NCI-H146 treated with DMSO at 0.1 percent for 48 hours (cell line): ENCODE measurements at regions not wholly inside any gene's neighbourhood (a gene's known extent, or its start where the extent isn't known, plus 50 kb on each side); places are given as distances from the start of the nearest gene placed in this dataset.

Source experiments
- DNase-seq: peaks from one replicate; lab custom pipeline; 2025; ENCODE audit not compliant: unreplicated experiment; lab: John Stamatoyannopoulos, UW

DNA sequence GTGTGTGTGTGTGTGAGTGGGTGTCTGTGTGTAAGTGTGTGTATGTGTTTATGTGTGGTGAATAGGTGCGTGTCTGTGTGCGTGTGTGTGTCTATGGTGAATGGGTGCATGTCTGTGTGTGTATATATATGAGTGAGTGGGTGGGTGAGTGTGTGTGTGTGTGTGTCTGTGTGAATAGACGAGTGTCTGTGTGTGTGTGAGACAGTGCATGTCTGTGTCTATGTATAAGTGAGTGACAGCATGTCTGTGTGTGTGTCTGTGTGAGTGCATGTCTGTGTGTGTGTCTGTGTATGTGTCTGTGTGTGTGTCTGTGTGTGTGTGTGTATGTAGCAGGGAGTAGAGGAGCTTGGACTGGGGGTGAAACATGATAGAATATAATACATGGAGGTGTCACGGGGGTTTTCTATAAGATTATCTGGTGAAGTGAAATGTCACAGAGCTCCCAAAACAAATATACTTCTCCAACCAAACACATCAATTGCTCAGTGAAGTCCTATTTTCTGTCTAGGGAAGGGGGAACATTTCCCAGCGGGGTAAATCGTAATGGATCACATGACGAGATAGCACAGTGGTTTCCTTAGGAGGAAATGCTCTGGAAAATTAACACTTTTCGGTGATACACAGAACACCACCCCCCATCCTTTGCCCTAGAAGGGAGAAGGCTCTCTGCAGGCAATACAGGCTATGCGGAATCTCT, 723.3 kb upstream of the CELF2 start:
- no peak for DNase-seq

GRCh38 chr10:10294881-10295529, 722.7 kb upstream of the CELF2 start:
- peak; percentile 65 for DNase-seq

- no peak for DNase-seq
These were observed 722.1 kb upstream of the CELF2 start for GRCh38 chr10:10295537-10295936.

GRCh38 chr10:10302689-10303088, 715.0 kb upstream of the CELF2 start:
- DNase-seq, result no peak

DNA sequence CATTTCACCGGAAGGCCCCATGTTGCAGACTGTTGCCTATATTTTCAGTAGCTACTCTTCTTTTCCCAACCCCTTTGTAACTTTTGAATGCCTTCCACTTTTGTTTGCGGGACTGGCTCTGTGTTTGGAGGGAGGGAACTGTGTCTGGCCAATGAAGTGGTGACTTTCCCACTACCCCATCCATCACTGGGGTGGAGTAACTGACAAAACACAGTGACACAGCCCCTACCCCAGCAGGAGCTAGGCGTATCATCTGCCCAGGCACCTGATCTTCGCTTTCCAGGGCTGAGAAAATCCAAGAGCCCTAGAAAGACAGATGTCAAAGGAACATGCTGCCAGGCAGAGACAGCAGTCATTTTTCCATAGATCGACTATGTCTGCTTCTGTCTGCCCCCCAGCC, 710.6 kb upstream of the CELF2 start:
- no peak for DNase-seq

DNA sequence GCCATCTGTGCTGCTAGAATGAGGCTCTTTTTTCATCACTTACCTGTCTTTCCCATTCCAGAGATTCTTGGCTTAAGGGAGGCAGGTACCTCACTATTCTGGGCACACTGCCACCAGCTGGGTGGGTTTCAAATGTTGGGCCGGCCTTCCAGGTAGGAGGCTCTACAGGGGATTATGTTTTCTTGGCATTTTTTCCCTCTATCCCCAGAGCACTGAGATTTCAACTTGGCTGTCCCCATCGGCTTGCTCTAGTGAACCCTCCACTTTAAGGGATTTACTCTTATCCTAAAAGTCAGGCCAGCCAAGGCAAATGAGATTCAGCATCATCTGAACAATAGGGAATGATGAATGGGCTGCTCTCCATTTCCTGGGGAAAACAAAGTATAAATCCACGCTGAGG, 710.1 kb upstream of the CELF2 start:
- DNase-seq, result no peak

DNA sequence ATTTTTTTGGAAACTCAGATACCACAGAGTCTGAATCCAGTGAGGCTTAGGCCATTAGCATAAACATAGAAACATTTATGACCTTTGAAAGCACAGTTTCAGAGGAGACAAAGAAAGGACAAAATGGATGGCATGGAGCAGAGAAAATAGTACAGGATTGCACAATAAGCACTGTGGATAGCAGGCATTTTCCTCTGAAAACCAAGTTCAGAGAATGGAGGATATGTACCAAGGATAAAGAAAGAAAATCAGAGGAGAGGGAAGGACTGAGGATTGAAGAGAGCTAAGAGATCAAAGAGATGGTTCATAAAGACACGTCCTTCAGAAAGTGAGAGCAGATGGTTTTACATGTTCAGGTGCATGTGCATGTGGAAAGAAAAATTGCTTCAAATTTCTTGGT, 707.2 kb upstream of the CELF2 start:
- no peak for DNase-seq

GRCh38 chr10:10311966-10312365, 705.7 kb upstream of the CELF2 start:
- DNase-seq, result no peak

GRCh38 chr10:10313149-10313835, 704.4 kb upstream of the CELF2 start:
- DNase-seq, result no peak

DNA sequence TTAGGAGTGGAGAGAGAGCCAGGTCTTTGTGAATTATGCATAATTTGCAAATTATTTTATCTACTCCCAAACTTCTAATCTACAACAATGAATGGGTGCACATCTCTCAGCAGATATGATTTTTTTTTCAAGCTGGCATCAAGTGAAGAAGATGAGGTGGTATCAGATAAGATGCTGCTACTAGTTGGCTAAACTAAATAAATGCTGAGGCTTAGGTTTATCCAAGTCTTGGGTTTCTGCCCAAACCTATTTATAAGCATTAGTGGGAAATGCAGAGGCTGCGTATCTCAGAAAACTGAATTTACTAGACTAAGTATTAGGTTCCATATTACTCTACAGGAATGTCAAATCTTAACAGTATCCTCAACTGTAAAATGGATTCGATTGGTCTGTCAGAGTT, 703.0 kb upstream of the CELF2 start:
- no peak for DNase-seq

- no peak for DNase-seq
These were observed 701.7 kb upstream of the CELF2 start for GRCh38 chr10:10315989-10316388.

- DNase-seq, result no peak
These were observed 700.5 kb upstream of the CELF2 start for GRCh38 chr10:10317151-10317550.

GRCh38 chr10:10318856-10319255, 698.8 kb upstream of the CELF2 start:
- no peak for DNase-seq

GRCh38 chr10:10320956-10321355, 696.7 kb upstream of the CELF2 start:
- no peak for DNase-seq

- DNase-seq, result no peak
These were observed 691.6 kb upstream of the CELF2 start for GRCh38 chr10:10326116-10326515.

DNA sequence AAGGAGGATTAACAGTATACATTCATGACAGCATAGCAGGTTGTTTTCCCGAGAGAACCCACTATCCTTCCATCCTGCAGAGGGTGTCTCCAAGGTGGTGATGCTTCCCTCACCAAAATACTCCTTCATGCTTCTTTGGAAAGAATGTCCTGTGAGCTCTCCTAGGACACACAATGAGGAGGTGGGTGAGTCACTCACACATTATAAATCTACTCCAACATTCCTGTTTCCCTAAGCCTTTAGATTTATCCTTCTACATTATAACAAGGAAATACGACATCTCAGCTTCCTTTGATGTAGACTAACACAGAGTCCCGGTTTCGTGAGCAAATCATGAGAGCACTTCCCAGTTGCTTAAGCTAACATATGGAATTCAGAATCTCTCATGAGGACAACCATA, 689.7 kb upstream of the CELF2 start:
- DNase-seq, result no peak

- DNase-seq, result no peak
These were observed 687.3 kb upstream of the CELF2 start for GRCh38 chr10:10330418-10330817.

GRCh38 chr10:10332786-10333185, 684.9 kb upstream of the CELF2 start:
- DNase-seq, result no peak

DNA sequence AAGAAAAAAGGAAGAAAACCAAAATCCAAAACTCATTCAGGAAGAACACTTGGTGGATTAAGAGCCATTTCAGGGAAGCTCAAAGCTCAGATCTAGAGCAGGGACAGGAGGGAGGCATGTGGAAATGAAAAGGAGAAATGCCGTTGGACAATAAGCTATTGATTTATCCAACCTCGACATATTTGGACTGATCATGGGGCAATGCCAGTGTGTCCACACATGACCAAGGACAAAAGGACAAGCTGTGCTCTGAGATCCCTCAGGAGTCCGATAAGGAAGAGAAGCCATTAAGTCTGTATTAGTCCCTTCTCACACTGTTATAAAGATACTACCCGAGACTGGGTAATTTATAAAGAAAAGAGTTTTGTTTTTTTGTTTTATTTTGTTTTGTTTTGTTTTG, 684.0 kb upstream of the CELF2 start:
- no peak for DNase-seq

DNA sequence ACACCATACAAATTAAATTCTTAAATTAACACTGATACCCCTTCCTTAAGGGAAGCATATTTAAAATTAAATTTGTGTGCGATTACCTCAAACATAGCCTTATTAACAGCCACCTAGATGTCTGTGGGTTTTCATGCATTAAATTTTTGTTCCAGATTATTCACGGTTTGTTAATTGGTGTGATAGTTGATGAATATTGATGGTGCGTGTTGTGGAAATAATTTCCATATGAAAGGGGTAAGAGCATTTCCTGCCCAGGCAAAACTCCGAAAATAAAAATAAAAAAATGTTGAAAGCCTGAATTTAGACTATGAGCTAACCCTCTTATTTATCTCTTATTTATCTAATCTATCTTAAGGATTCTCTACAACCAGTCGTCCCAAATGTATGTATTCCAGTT, 679.3 kb upstream of the CELF2 start:
- DNase-seq, result no peak

GRCh38 chr10:10346390-10347150, 671.1 kb upstream of the CELF2 start:
- DNase-seq, result no peak

DNA sequence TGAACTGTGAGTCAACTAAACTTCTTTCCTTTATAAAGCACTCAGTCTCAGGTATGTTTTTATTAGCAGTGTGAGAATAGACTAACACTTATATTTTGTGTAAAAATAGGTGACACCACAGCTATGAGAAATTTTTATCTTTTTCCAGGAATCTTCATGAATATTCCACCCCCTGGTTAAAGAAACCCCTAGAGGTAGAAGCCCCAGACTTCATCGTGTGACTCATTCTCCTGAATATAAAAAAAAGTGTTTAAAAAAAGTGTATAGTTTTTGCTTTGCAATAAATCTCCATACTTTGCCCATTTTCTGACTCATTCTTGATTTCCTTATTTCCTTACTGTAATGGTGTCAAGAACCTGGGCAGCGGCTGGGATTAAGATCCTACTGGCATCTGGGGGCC, 667.6 kb upstream of the CELF2 start:
- no peak for DNase-seq
